WTC11 (cell line): ENCODE measurements at regions not wholly inside any gene's neighbourhood (a gene's known extent, or its start where the extent isn't known, plus 50 kb on each side); places are given as distances from the start of the nearest gene placed in this dataset.

Experiments used
- ATAC-seq: fragments of 200-7000 bp; cut with Tn5 transposase; 2 replicates; pipeline ENCODE4 v1.10.0; 2021; ENCODE audit warnings: mild to moderate bottlenecking, moderate library complexity
- CTCF ChIA-PET: fragments of 300-600 bp; sonication (Branson Sonifier 250); formaldehyde crosslinking; loops from one replicate; lab custom pipeline; 2021; ENCODE audit warnings: antibody characterized with exemption; lab: Charles Lee
- POLR2A ChIA-PET: fragments of 350-600 bp; sonication (Branson Sonifier 250); formaldehyde crosslinking; loops from one replicate; lab custom pipeline; 2021; ENCODE audit warnings: antibody characterized with exemption; lab: Charles Lee
- DNase-seq: peaks from one replicate; pipeline ENCODE4 v3.0.0; 2021; ENCODE audit warnings: low spot score
- H3K27ac Mint-ChIP-seq: 2 replicates; pipeline ENCODE4 v1.8.0; 2021; ENCODE audit warnings: mixed read lengths
- H3K27me3 Mint-ChIP-seq: 2 replicates; pipeline ENCODE4 v1.8.0; 2021; ENCODE audit warnings: low read depth, mild to moderate bottlenecking, moderate library complexity, mixed read lengths
- H3K36me3 Mint-ChIP-seq: 2 replicates; pipeline ENCODE4 v1.8.0; 2021; ENCODE audit warnings: mixed read lengths
- H3K4me1 Mint-ChIP-seq: 2 replicates; pipeline ENCODE4 v1.8.0; 2022; ENCODE audit warnings: mixed read lengths
- H3K4me3 Mint-ChIP-seq: 2 replicates; pipeline ENCODE4 v1.8.0; 2021; ENCODE audit warnings: mild to moderate bottlenecking, moderate library complexity, mixed read lengths
- H3K9me3 Mint-ChIP-seq: 2 replicates; pipeline ENCODE4 v1.8.0; 2021; ENCODE audit warnings: mixed read lengths
- ATF1 ChIP-seq: sonication (generic); formaldehyde crosslinking; IDR thresholded peaks from 2 replicates; pipeline ENCODE4 v1.8.1; 2023; ENCODE audit warnings: mild to moderate bottlenecking, moderate library complexity, missing genetic modification reagents
- CREB1 ChIP-seq: sonication (generic); formaldehyde crosslinking; IDR thresholded peaks from 2 replicates; pipeline ENCODE4 v1.8.0; 2023; ENCODE audit warnings: mild to moderate bottlenecking, missing genetic modification reagents
- EMX1 ChIP-seq: fragments of 250-450 bp; sonication (Bioruptor Pico); IDR thresholded peaks from 2 replicates; pipeline ENCODE4 v1.8.0; 2021; ENCODE audit warnings: mild to moderate bottlenecking
- KAT7 ChIP-seq: sonication (generic); formaldehyde crosslinking; IDR thresholded peaks from 2 replicates; pipeline ENCODE4 v1.8.1; 2023; ENCODE audit warnings: missing genetic modification reagents, mild to moderate bottlenecking, borderline replicate concordance
- RORB ChIP-seq: fragments of 250-450 bp; sonication (Bioruptor Pico); IDR thresholded peaks from 2 replicates; pipeline ENCODE4 v1.9.0; 2021; ENCODE audit warnings: mild to moderate bottlenecking
- TP53 ChIP-seq: sonication (generic); formaldehyde crosslinking; IDR thresholded peaks from 2 replicates; pipeline ENCODE4 v1.8.1; 2023; ENCODE audit warnings: mild to moderate bottlenecking, missing genetic modification reagents
- ZNF219 ChIP-seq: sonication (generic); formaldehyde crosslinking; IDR thresholded peaks from 2 replicates; pipeline ENCODE4 v1.8.0; 2023; ENCODE audit warnings: missing genetic modification reagents, mild to moderate bottlenecking, borderline replicate concordance
- ZNF416 ChIP-seq: fragments of 250-450 bp; sonication (Bioruptor Pico); IDR thresholded peaks from 2 replicates; pipeline ENCODE4 v1.9.0; 2021; ENCODE audit warnings: mild to moderate bottlenecking, inconsistent platforms
- TF ChIP-seq, protein P1 (sequence below): sonication (generic); formaldehyde crosslinking; IDR thresholded peaks from 2 replicates; pipeline ENCODE4 v1.8.1; 2023; ENCODE audit warnings: mild to moderate bottlenecking, missing genetic modification reagents, borderline replicate concordance
- TF ChIP-seq, protein P2 (sequence below): sonication (generic); formaldehyde crosslinking; IDR thresholded peaks from 2 replicates; pipeline ENCODE4 v1.8.0; 2022; ENCODE audit warnings: mild to moderate bottlenecking, missing genetic modification reagents
- TF ChIP-seq, protein P3 (sequence below): sonication (generic); formaldehyde crosslinking; IDR thresholded peaks from 2 replicates; pipeline ENCODE4 v1.8.0; 2022; ENCODE audit warnings: mild to moderate bottlenecking, missing genetic modification reagents
- TF ChIP-seq, protein P4 (sequence below): sonication (generic); formaldehyde crosslinking; IDR thresholded peaks from 2 replicates; pipeline ENCODE4 v1.8.1; 2023; ENCODE audit warnings: mild to moderate bottlenecking, missing genetic modification reagents, moderate library complexity
- TF ChIP-seq, protein P5 (sequence below): sonication (generic); formaldehyde crosslinking; IDR thresholded peaks from 2 replicates; pipeline ENCODE4 v1.8.1; 2022; ENCODE audit warnings: mild to moderate bottlenecking, moderate library complexity, missing genetic modification reagents
- TF ChIP-seq, protein P6 (sequence below): fragments of 200-600 bp; IDR thresholded peaks from 2 replicates; pipeline ENCODE4 v1.8.0; 2022; ENCODE audit warnings: antibody characterized with exemption
- TF ChIP-seq, protein P7 (sequence below): sonication (generic); formaldehyde crosslinking; IDR thresholded peaks from 2 replicates; pipeline ENCODE4 v1.8.1; 2022; ENCODE audit warnings: mild to moderate bottlenecking, missing genetic modification reagents, moderate library complexity, borderline replicate concordance

DNA sequence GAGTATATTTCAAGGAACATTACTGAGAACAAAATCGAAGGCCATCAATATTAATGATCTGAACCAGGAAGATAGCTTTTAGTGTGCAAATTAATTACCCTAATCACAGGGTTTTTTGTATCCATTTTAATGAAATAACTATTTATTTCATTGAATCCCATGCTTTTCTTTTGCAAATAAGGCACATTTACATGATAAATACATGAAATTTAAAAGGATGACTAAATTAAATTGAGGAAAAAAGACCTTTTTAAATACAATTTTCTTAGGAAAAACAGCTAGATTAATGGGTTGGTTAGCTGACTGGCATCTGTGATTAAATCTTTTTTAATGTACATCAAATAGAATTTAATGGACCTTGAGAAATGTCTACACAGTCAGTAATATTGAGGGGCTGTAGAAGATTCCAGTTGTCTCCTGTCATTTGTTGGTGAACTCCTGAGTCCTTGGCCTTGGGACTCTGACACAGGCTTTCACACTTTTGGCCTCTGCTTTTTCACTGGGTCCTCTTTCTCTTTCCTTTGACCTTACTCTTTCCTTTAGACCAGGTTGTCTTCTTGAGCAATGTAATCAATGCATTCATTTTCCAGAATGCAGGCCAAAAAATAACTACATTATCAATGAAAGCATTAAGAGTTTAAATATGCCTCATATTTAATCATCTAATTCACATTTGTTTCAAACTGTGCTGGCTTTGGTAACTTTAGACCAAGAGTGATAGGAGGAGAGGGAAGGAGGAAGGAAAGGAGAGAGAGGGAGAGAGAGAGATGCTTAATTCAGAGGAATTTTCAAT, 511.5 kb downstream of the ZNF608 start:
- TF ChIP-seq ATF1 (CRISPR knock-in tag) (no peak), TP53 (CRISPR knock-in tag) (no peak), CREB1 (CRISPR knock-in tag) (no peak), EMX1 (CRISPR knock-in tag) (no peak), RORB (CRISPR knock-in tag) (no peak), KAT7 (CRISPR knock-in tag) (no peak), ZNF416 (no peak), ZNF219 (CRISPR knock-in tag) (no peak)
- TF ChIP-seq, protein P1, sequence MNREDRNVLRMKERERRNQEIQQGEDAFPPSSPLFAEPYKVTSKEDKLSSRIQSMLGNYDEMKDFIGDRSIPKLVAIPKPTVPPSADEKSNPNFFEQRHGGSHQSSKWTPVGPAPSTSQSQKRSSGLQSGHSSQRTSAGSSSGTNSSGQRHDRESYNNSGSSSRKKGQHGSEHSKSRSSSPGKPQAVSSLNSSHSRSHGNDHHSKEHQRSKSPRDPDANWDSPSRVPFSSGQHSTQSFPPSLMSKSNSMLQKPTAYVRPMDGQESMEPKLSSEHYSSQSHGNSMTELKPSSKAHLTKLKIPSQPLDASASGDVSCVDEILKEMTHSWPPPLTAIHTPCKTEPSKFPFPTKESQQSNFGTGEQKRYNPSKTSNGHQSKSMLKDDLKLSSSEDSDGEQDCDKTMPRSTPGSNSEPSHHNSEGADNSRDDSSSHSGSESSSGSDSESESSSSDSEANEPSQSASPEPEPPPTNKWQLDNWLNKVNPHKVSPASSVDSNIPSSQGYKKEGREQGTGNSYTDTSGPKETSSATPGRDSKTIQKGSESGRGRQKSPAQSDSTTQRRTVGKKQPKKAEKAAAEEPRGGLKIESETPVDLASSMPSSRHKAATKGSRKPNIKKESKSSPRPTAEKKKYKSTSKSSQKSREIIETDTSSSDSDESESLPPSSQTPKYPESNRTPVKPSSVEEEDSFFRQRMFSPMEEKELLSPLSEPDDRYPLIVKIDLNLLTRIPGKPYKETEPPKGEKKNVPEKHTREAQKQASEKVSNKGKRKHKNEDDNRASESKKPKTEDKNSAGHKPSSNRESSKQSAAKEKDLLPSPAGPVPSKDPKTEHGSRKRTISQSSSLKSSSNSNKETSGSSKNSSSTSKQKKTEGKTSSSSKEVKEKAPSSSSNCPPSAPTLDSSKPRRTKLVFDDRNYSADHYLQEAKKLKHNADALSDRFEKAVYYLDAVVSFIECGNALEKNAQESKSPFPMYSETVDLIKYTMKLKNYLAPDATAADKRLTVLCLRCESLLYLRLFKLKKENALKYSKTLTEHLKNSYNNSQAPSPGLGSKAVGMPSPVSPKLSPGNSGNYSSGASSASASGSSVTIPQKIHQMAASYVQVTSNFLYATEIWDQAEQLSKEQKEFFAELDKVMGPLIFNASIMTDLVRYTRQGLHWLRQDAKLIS: no peak
- TF ChIP-seq, protein P2, sequence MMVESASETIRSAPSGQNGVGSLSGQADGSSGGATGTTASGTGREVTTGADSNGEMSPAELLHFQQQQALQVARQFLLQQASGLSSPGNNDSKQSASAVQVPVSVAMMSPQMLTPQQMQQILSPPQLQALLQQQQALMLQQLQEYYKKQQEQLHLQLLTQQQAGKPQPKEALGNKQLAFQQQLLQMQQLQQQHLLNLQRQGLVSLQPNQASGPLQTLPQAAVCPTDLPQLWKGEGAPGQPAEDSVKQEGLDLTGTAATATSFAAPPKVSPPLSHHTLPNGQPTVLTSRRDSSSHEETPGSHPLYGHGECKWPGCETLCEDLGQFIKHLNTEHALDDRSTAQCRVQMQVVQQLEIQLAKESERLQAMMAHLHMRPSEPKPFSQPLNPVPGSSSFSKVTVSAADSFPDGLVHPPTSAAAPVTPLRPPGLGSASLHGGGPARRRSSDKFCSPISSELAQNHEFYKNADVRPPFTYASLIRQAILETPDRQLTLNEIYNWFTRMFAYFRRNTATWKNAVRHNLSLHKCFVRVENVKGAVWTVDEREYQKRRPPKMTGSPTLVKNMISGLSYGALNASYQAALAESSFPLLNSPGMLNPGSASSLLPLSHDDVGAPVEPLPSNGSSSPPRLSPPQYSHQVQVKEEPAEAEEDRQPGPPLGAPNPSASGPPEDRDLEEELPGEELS (CRISPR knock-in tag): no peak
- TF ChIP-seq, protein P3, sequence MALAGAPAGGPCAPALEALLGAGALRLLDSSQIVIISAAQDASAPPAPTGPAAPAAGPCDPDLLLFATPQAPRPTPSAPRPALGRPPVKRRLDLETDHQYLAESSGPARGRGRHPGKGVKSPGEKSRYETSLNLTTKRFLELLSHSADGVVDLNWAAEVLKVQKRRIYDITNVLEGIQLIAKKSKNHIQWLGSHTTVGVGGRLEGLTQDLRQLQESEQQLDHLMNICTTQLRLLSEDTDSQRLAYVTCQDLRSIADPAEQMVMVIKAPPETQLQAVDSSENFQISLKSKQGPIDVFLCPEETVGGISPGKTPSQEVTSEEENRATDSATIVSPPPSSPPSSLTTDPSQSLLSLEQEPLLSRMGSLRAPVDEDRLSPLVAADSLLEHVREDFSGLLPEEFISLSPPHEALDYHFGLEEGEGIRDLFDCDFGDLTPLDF (CRISPR knock-in tag): no peak
- TF ChIP-seq, protein P4, sequence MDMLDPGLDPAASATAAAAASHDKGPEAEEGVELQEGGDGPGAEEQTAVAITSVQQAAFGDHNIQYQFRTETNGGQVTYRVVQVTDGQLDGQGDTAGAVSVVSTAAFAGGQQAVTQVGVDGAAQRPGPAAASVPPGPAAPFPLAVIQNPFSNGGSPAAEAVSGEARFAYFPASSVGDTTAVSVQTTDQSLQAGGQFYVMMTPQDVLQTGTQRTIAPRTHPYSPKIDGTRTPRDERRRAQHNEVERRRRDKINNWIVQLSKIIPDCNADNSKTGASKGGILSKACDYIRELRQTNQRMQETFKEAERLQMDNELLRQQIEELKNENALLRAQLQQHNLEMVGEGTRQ: no peak
- TF ChIP-seq, protein P5, sequence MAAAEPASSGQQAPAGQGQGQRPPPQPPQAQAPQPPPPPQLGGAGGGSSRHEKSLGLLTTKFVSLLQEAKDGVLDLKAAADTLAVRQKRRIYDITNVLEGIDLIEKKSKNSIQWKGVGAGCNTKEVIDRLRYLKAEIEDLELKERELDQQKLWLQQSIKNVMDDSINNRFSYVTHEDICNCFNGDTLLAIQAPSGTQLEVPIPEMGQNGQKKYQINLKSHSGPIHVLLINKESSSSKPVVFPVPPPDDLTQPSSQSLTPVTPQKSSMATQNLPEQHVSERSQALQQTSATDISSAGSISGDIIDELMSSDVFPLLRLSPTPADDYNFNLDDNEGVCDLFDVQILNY: no peak
- TF ChIP-seq, protein P6, sequence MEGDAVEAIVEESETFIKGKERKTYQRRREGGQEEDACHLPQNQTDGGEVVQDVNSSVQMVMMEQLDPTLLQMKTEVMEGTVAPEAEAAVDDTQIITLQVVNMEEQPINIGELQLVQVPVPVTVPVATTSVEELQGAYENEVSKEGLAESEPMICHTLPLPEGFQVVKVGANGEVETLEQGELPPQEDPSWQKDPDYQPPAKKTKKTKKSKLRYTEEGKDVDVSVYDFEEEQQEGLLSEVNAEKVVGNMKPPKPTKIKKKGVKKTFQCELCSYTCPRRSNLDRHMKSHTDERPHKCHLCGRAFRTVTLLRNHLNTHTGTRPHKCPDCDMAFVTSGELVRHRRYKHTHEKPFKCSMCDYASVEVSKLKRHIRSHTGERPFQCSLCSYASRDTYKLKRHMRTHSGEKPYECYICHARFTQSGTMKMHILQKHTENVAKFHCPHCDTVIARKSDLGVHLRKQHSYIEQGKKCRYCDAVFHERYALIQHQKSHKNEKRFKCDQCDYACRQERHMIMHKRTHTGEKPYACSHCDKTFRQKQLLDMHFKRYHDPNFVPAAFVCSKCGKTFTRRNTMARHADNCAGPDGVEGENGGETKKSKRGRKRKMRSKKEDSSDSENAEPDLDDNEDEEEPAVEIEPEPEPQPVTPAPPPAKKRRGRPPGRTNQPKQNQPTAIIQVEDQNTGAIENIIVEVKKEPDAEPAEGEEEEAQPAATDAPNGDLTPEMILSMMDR: no peak
- TF ChIP-seq, protein P7, sequence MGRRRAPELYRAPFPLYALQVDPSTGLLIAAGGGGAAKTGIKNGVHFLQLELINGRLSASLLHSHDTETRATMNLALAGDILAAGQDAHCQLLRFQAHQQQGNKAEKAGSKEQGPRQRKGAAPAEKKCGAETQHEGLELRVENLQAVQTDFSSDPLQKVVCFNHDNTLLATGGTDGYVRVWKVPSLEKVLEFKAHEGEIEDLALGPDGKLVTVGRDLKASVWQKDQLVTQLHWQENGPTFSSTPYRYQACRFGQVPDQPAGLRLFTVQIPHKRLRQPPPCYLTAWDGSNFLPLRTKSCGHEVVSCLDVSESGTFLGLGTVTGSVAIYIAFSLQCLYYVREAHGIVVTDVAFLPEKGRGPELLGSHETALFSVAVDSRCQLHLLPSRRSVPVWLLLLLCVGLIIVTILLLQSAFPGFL: no peak
- ChIA-PET POLR2A (no interaction called here), CTCF (no interaction called here)
- peaks cover 9% of the 10 kb centered on the region for H3K27me3 Mint-ChIP-seq
- H3K27ac Mint-ChIP-seq: peak overlapping the region; percentile 82
- no peak for DNase-seq
- peaks cover 83% of the 10 kb centered on the region for H3K4me1 Mint-ChIP-seq
- peaks cover 15% of the 10 kb centered on the region for H3K9me3 Mint-ChIP-seq
- peak overlapping the region; percentile 13; the same call in 1 of the 2 replicates for H3K4me3 Mint-ChIP-seq
- peaks cover 9% of the 10 kb centered on the region for H3K36me3 Mint-ChIP-seq
- no peak; the same call in 1 of the 2 replicates for ATAC-seq
